22Rv1 (cell line): ENCODE measurements at regions not wholly inside any gene's neighbourhood (a gene's known extent, or its start where the extent isn't known, plus 50 kb on each side); places are given as distances from the start of the nearest gene placed in this dataset.

Experiments used
- H3K27ac ChIP-seq: fragments of 450-650 bp; 2 replicates; pipeline ENCODE4 v1.5.1; 2017
- ZFX ChIP-seq: fragments of 450-650 bp; IDR thresholded peaks from 2 replicates; pipeline ENCODE4 v1.6.1; 2017; ENCODE audit warnings: antibody characterized with exemption, borderline replicate concordance
- TF ChIP-seq, protein P1 (sequence below): fragments of 450-650 bp; IDR thresholded peaks from 2 replicates; pipeline ENCODE4 v1.5.1; 2017; ENCODE audit warnings: mild to moderate bottlenecking

- H3K27ac ChIP-seq: no peak overlapping the region
- no peak for TF ChIP-seq ZFX
- TF ChIP-seq, protein P1, sequence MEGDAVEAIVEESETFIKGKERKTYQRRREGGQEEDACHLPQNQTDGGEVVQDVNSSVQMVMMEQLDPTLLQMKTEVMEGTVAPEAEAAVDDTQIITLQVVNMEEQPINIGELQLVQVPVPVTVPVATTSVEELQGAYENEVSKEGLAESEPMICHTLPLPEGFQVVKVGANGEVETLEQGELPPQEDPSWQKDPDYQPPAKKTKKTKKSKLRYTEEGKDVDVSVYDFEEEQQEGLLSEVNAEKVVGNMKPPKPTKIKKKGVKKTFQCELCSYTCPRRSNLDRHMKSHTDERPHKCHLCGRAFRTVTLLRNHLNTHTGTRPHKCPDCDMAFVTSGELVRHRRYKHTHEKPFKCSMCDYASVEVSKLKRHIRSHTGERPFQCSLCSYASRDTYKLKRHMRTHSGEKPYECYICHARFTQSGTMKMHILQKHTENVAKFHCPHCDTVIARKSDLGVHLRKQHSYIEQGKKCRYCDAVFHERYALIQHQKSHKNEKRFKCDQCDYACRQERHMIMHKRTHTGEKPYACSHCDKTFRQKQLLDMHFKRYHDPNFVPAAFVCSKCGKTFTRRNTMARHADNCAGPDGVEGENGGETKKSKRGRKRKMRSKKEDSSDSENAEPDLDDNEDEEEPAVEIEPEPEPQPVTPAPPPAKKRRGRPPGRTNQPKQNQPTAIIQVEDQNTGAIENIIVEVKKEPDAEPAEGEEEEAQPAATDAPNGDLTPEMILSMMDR: no peak
Observed at GRCh38 chr6:14040042-14040441, 77.5 kb upstream of the CD83 start.

- TF ChIP-seq ZFX: no peak
- TF ChIP-seq, protein P1: peak; percentile 86
- H3K27ac ChIP-seq: no peak overlapping the region
Observed at GRCh38 chr6:14046476-14047068, 71.0 kb upstream of the CD83 start.

DNA sequence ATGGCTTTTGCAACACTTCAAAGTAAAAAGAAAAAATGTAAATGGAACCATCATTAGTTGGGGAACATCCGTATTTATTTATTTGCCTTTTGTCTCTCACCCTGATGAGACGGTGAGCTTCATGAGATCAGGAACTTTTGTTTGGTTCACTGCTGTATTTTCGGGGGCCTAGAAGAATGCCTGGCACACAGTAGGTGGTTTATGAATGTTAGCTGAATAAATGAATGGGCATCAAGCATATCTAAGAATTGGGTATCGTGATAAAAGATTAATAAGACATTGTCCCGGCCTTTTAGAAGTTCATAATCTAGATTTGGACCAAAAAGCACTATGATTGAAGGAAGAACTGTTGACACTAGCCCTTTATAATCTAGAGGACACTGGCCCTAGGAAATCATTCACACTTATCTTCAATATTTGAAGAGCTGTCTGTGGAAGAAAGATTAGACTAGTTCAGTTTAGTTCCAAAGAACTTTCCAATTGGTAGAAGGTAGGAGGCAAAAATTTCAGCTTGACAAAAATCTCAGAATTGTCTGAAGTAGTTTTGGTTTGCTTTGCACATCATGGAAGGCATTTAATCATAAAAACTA lies 70.3 kb upstream of the CD83 start:
- no peak overlapping the region for H3K27ac ChIP-seq

DNA sequence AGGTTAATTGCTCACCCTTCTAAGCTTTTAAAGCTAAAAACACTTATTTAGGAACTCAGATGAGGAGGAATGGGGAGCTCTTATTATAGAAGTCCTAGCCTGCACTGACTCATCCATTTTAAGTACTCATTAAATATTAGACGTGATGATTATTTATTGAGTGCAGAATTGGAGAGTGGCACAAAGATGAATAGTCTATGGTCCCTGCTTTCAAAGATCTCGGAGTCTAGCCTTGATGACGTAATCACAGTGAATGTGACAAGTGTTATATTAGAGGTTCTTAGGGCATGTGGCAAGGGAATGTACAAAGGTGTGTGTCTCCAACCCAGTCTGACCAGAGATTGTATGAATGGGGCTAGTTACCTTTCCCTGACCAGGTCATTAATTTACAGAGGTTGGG lies 68.7 kb upstream of the CD83 start:
- TF ChIP-seq ZFX: no peak
- TF ChIP-seq, protein P1: no peak
- H3K27ac ChIP-seq: no peak overlapping the region

More for the DNA sequence above, 70.3 kb upstream of the CD83 start:
- TF ChIP-seq ZFX: no peak
- TF ChIP-seq, protein P1: no peak

GRCh38 chr6:14051355-14051754 lies 66.2 kb upstream of the CD83 start:
- no peak for TF ChIP-seq ZFX
- TF ChIP-seq, protein P1: no peak
- H3K27ac ChIP-seq: no peak overlapping the region

DNA sequence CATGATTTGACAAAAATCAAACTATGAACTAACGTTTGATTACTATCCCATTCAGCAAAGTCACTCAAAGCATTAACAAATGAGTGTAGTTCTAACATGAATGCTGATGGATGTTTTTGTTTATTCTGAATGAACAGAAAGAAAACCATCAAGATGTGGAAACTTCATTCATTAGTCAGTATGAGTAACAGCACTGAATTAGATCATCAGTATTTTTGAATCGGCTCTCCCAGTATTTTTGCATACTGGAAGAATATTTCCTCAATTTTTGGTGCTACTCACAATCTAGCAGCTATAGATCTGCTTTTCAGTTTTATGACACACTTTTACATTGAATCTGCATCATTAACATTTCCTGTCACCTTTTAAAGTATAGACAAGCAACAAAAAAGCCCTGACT lies 63.8 kb upstream of the CD83 start:
- no peak overlapping the region for H3K27ac ChIP-seq
- TF ChIP-seq ZFX: no peak
- TF ChIP-seq, protein P1: no peak

DNA sequence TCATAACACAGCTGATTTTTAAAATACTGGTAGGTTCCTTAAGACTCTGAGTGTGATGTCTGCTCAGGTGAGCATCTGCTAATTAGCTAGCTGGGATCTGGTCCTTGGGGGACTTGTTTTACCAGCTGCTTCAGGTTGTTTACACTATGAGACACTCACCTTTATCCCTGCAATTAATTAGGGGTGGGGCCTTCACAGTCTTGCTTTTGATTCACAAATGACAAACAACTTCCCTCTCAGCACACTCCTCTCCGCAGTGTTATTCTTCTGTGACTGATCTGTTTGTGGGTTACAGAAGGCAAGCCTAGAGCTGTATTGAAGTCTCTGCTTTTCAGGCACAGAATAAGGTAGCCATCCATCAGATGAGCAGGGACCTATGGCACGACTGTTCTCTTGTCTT lies 62.0 kb upstream of the CD83 start:
- no peak for TF ChIP-seq ZFX
- TF ChIP-seq, protein P1: no peak

More for the DNA sequence above, 62.0 kb upstream of the CD83 start:
- no peak overlapping the region for H3K27ac ChIP-seq
